MM.1S (cell line): ENCODE measurements at regions not wholly inside any gene's neighbourhood (a gene's known extent, or its start where the extent isn't known, plus 50 kb on each side); places are given as distances from the start of the nearest gene placed in this dataset.

Source experiments
- DNase-seq: peaks from one replicate; pipeline ENCODE4 v3.0.0-alpha.2; 2015
- H2AFZ ChIP-seq: fragments of 300-600 bp; sonication (generic); 2 replicates; pipeline ENCODE4 v1.6.0; 2016; ENCODE audit warnings: antibody characterized with exemption, low read length
- H3F3A ChIP-seq: fragments of 300-600 bp; sonication (generic); 2 replicates; pipeline ENCODE4 v1.6.1; 2016; ENCODE audit warnings: mild to moderate bottlenecking, antibody characterized with exemption, low read length, moderate library complexity, mixed read lengths; ENCODE audit not compliant: insufficient read depth
- H3K27ac ChIP-seq: fragments of 300-600 bp; sonication (generic); 2 replicates; pipeline ENCODE4 v1.5.1; 2016; ENCODE audit warnings: mild to moderate bottlenecking, low read length
- H3K27me3 ChIP-seq: fragments of 300-600 bp; sonication (generic); replicated peaks from 2 replicates; pipeline ENCODE4 v1.6.0; 2016; ENCODE audit warnings: low read length; ENCODE audit not compliant: insufficient read depth
- H3K36me3 ChIP-seq: fragments of 300-600 bp; sonication (generic); replicated peaks from 2 replicates; pipeline ENCODE4 v1.6.1; 2016; ENCODE audit warnings: mild to moderate bottlenecking, low read length, mixed read lengths; ENCODE audit not compliant: insufficient read depth
- H3K4me1 ChIP-seq: fragments of 300-600 bp; sonication (generic); 2 replicates; pipeline ENCODE4 v1.6.1; 2016; ENCODE audit warnings: low read length, mixed read lengths
- H3K4me2 ChIP-seq: fragments of 300-600 bp; sonication (generic); 2 replicates; pipeline ENCODE4 v1.6.0; 2016; ENCODE audit warnings: low read depth, low read length
- H3K4me3 ChIP-seq: fragments of 300-600 bp; sonication (generic); 2 replicates; pipeline ENCODE4 v1.5.1; 2016; ENCODE audit warnings: low read length, mixed read lengths
- H3K79me2 ChIP-seq: fragments of 300-600 bp; sonication (generic); 2 replicates; pipeline ENCODE4 v1.6.1; 2016; ENCODE audit warnings: mixed run types, low read length, mixed read lengths
- H3K9ac ChIP-seq: fragments of 300-600 bp; sonication (generic); 2 replicates; pipeline ENCODE4 v1.6.1; 2016; ENCODE audit warnings: low read length, mixed read lengths
- H3K9me2 ChIP-seq: fragments of 300-600 bp; sonication (generic); replicated peaks from 2 replicates; pipeline ENCODE4 v1.6.1; 2016; ENCODE audit warnings: mild to moderate bottlenecking, low read length, mixed read lengths; ENCODE audit not compliant: insufficient read depth
- H3K9me3 ChIP-seq: fragments of 300-600 bp; sonication (generic); replicated peaks from 2 replicates; pipeline ENCODE4 v1.6.1; 2016; ENCODE audit warnings: mild to moderate bottlenecking, low read length, mixed read lengths; ENCODE audit not compliant: insufficient read depth
- H4K20me1 ChIP-seq: fragments of 300-600 bp; sonication (generic); 2 replicates; pipeline ENCODE4 v1.6.1; 2016; ENCODE audit warnings: mild to moderate bottlenecking, low read length, moderate library complexity, mixed read lengths; ENCODE audit not compliant: insufficient read depth
- CTCF ChIP-seq: fragments of 300-600 bp; sonication (generic); IDR thresholded peaks from 2 replicates; pipeline ENCODE4 v1.5.1; 2016; ENCODE audit warnings: antibody characterized with exemption, low read length, mixed read lengths
- EZH2 ChIP-seq: fragments of 300-600 bp; sonication (generic); optimal IDR thresholded peaks from 2 replicates; pipeline ENCODE3; 2017; ENCODE audit warnings: low read depth, mild to moderate bottlenecking, antibody characterized with exemption, low read length, mixed read lengths
- EZH2phosphoT487 ChIP-seq: fragments of 300-600 bp; sonication (generic); IDR thresholded peaks from 2 replicates; pipeline ENCODE4 v1.6.1; 2018; ENCODE audit warnings: antibody characterized with exemption, low read length

- Histone ChIP-seq H3K4me3 (no peak overlapping the region), H4K20me1 (no peaks in the 10 kb centered on the region), H3K4me2 (no peak overlapping the region), H3K9me2 (no peaks in the 10 kb centered on the region), H3K27me3 (no peaks in the 10 kb centered on the region), H3K9ac (no peak overlapping the region), H3K9me3 (no peaks in the 10 kb centered on the region), H3F3A (no peaks in the 10 kb centered on the region), H3K36me3 (no peaks in the 10 kb centered on the region), H3K4me1 (no peaks in the 10 kb centered on the region), H3K79me2 (no peaks in the 10 kb centered on the region), H3K27ac (no peak overlapping the region), H2AFZ (no peak overlapping the region)
- TF ChIP-seq CTCF (no peak), EZH2 (no peak), EZH2phosphoT487 (no peak)
- DNase-seq = no peak
Observed at GRCh38 chr6:15755526-15755925, 92.7 kb upstream of the DTNBP1 start.

DNA sequence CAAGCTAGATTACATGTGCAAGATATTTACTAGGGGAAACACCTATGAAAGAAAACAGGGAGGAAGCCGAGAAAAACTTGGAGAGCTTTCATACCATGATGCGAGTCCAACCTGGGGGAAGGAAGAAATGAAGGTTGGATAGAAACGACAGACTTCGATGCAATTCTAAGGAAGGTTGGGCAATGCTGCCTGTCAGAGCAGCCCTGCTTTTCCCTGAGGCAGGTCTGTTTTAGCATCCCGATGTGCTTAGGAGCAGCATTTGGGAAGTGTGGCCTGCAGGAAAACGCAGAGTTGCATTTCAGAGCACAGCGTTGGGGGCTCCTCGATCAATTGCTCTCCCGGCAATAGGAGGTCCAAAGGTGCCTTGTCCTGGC is 91.9 kb upstream of the DTNBP1 start:
- Histone ChIP-seq H3K79me2 (no peaks in the 10 kb centered on the region), H3K27ac (no peak overlapping the region), H3K36me3 (no peaks in the 10 kb centered on the region), H3K9me3 (no peaks in the 10 kb centered on the region), H4K20me1 (no peaks in the 10 kb centered on the region), H3K4me2 (no peak overlapping the region), H3K27me3 (no peaks in the 10 kb centered on the region), H3K9ac (no peak overlapping the region), H3F3A (no peaks in the 10 kb centered on the region), H3K9me2 (no peaks in the 10 kb centered on the region), H3K4me3 (no peak overlapping the region), H3K4me1 (no peaks in the 10 kb centered on the region), H2AFZ (no peak overlapping the region)
- no peak for DNase-seq
- TF ChIP-seq EZH2 (no peak), CTCF (no peak), EZH2phosphoT487 (no peak)

- Histone ChIP-seq H3K27me3 (no peaks in the 10 kb centered on the region), H2AFZ (no peak overlapping the region), H3K79me2 (no peaks in the 10 kb centered on the region), H3K9me2 (no peaks in the 10 kb centered on the region), H3K27ac (no peak overlapping the region), H3F3A (no peaks in the 10 kb centered on the region), H4K20me1 (no peaks in the 10 kb centered on the region), H3K4me3 (no peak overlapping the region), H3K4me2 (no peak overlapping the region), H3K9me3 (no peaks in the 10 kb centered on the region), H3K36me3 (no peaks in the 10 kb centered on the region), H3K4me1 (no peaks in the 10 kb centered on the region), H3K9ac (no peak overlapping the region)
- DNase-seq = no peak
- TF ChIP-seq CTCF = no peak
- no peak for TF ChIP-seq EZH2phosphoT487
- no peak for TF ChIP-seq EZH2
Observed at GRCh38 chr6:15754035-15754705, 91.3 kb upstream of the DTNBP1 start.
